Islet precursor cell (in vitro differentiated cells): ENCODE measurements at regions not wholly inside any gene's neighbourhood (a gene's known extent, or its start where the extent isn't known, plus 50 kb on each side); places are given as distances from the start of the nearest gene placed in this dataset.

Experiments used
- DNase-seq: peaks from one replicate; pipeline ENCODE4 v3.0.0-alpha.2; 2018

GRCh38 chr5:44868541-44868940, 59.8 kb downstream of the MRPS30 start:
- no peak for DNase-seq

- no peak for DNase-seq
These were observed 61.2 kb downstream of the MRPS30 start for GRCh38 chr5:44869928-44870327.

GRCh38 chr5:44870430-44870829, 61.7 kb downstream of the MRPS30 start:
- DNase-seq: no peak

GRCh38 chr5:44871401-44871800, 62.7 kb downstream of the MRPS30 start:
- no peak for DNase-seq

- DNase-seq: peak; percentile 61
These were observed 67.2 kb downstream of the MRPS30 start for GRCh38 chr5:44875661-44876605.

- DNase-seq: no peak
These were observed 72.5 kb downstream of the MRPS30 start for GRCh38 chr5:44881266-44881665.

- DNase-seq: no peak
These were observed 75.3 kb downstream of the MRPS30 start for GRCh38 chr5:44884036-44884435.

- DNase-seq: no peak
These were observed 77.2 kb downstream of the MRPS30 start for GRCh38 chr5:44885903-44886302.

- no peak for DNase-seq
These were observed 79.0 kb downstream of the MRPS30 start for GRCh38 chr5:44887722-44888121.

- DNase-seq: no peak
These were observed 79.7 kb downstream of the MRPS30 start for GRCh38 chr5:44888435-44888834.

GRCh38 chr5:44891116-44891515, 82.4 kb downstream of the MRPS30 start:
- no peak for DNase-seq

GRCh38 chr5:44900273-44900954, 91.7 kb downstream of the MRPS30 start:
- DNase-seq: no peak

- no peak for DNase-seq
These were observed 98.6 kb downstream of the MRPS30 start for GRCh38 chr5:44907396-44907795.

- DNase-seq: no peak
These were observed 100.3 kb downstream of the MRPS30 start for GRCh38 chr5:44909004-44909403.

- DNase-seq: no peak
These were observed 102.8 kb downstream of the MRPS30 start for GRCh38 chr5:44911501-44911900.

GRCh38 chr5:44914221-44914620, 105.5 kb downstream of the MRPS30 start:
- no peak for DNase-seq

GRCh38 chr5:44919560-44919959, 110.8 kb downstream of the MRPS30 start:
- no peak for DNase-seq

GRCh38 chr5:44927115-44927733, 118.5 kb downstream of the MRPS30 start:
- no peak for DNase-seq

- DNase-seq: no peak
These were observed 124.3 kb downstream of the MRPS30 start for GRCh38 chr5:44932922-44933585.

GRCh38 chr5:44933686-44934085, 124.9 kb downstream of the MRPS30 start:
- DNase-seq: no peak

- peak; percentile 66 for DNase-seq
These were observed 126.5 kb downstream of the MRPS30 start for GRCh38 chr5:44935262-44935661.

- no peak for DNase-seq
These were observed 127.1 kb downstream of the MRPS30 start for GRCh38 chr5:44935871-44936270.

- no peak for DNase-seq
These were observed 133.8 kb downstream of the MRPS30 start for GRCh38 chr5:44942524-44943001.
